RPMI7951 (cell line): ENCODE measurements at regions not wholly inside any gene's neighbourhood (a gene's known extent, or its start where the extent isn't known, plus 50 kb on each side); places are given as distances from the start of the nearest gene placed in this dataset.
"Not testable (repeated sequence)": the region's sequence is repeated elsewhere in the genome, so short reads cannot be mapped to it uniquely, and the experiment has no call there.

Experiments used
- DNase-seq: peaks from one replicate; pipeline ENCODE4 v3.0.0-alpha.2; 2012; ENCODE audit warnings: low read depth

- no peak for DNase-seq
Observed at GRCh38 chrX:34716302-34716701, 59.2 kb upstream of the TMEM47 start.

DNA sequence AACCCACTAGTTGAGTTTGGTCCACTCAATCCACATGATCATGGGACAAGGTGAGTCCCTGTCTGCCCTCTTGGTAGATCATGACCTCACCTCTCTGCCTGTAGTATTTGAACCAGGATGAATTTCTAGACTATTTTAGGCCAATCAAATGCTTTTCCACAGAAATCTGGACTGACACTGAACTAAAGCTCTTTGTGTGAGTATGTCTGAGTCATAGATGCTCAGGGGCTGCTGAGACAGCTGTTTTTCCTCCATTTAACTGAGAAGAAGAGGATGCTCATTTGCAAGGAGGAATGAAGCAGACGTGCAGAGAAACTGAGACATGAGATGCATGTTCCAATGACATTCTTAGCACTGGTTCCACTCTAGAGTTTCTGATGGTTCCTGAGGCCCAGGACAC lies 77.3 kb upstream of the TMEM47 start:
- DNase-seq, result peak; percentile 32

GRCh38 chrX:34744521-34744920 lies 87.4 kb upstream of the TMEM47 start:
- DNase-seq, result no peak

DNA sequence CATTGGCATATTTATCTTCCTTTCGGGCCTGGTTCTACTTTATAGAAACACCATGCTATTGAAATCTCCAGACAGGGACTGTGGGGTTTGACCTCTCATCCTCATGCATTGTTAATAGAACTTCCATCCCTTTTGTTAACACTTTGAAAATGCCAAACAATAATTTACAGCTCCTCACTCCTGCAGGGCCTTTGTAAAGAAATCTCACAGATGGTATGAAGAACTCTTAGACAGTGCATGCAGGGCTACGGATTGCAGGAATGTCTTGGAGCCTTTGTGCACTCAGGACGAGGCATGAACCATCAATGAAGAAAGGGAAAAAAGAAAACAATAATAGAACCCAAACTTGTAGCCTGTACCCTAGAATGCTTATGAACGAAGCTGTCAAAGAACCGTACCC lies 92.8 kb upstream of the TMEM47 start:
- DNase-seq, result no peak

GRCh38 chrX:34764852-34765361 lies 107.8 kb upstream of the TMEM47 start:
- no peak for DNase-seq

DNA sequence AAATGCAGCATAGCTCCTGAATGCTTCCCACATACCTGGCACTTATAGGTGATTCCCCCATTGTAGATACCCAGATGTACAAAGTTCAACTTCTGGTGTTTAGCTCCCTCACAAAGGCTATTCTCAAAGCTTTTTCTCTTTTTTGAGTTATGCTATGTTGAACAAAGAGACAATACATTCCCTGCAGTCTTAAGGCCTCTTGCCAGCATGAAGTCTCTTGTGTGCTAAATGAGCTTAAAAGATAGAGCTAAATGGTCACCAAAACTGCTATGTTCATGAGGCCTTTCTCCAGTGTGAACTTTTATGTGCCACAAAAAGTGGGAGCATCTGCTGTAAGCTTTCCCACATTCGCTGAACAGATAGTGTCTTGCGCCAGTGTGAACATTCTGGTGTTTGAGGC lies 111.2 kb upstream of the TMEM47 start:
- DNase-seq, result no peak

DNA sequence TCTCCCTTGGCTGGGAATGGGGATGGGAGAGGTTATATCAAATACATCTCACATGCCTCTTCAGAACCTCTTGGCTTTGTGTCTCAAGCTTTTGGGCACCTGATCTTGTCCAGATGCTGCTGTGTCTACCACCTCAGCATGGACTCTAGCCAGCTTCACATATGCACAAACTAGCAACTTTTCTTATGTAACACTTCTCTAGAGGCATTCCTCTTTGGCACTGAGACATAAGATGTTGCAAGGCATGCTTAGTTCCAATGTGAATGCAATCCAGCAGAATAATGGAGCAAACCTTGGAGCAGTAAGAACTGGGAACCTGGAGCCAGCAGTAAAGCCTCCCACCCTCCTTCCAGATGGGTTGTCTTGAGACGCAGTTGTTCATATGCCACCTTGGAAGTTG lies 113.4 kb upstream of the TMEM47 start:
- DNase-seq, result no peak

DNA sequence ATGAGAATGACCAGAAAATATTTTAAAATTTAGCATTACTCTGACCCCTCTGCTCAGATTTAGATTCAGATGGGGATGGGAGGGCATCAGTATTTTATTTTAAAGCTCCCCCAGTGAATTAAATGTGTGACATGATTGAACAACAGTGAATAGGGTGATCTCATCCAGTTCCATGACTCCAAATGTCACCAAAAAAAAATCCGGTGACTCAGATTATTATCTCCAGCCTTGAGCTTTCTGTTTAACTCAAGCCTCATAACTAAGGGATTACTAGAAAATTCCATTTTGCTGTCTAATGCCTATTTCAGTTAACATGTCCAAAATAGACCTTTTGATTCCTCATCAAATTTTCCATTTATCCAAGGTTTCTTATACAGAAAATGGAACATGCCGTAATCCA lies 121.8 kb upstream of the TMEM47 start:
- DNase-seq, result peak; percentile 77

DNA sequence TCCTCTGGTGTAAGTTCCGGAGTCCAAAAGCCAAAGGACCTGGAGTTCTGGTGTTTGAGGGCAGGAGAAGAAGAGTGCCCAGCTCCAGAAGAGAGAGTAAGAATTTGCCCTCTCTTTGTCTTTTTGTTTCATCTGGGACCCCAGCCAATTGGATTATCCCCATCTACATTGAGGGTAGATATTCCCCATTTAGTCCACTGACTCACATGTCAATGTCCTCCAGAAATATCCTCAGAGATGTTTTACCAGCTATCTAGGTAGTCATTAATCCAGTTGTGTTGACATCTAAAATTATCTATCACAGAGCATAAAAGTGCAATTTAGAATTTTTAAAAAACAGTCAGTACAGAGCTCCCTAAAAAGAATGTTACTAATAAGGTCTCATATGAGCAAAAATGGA lies 132.9 kb upstream of the TMEM47 start:
- DNase-seq, result no peak

DNA sequence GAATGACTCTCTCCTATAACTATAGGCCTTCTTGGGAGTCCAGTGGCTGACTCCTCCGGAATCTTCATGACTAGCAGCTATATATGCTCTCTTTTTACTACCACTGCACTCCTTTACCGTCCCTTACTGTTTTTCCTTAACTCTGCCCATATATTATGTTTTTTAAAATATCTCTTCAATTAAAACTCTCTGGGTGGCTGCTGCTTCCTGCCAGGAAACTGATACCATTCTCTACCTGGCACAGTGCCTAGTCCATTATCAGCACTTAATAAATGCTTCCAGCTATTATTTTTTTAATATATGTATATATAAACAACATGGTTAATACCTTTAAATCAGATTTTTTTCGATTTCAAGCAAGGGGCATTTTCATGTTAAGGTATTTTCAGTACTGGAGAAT lies 136.6 kb upstream of the FAM47B start:
- DNase-seq, result no peak

DNA sequence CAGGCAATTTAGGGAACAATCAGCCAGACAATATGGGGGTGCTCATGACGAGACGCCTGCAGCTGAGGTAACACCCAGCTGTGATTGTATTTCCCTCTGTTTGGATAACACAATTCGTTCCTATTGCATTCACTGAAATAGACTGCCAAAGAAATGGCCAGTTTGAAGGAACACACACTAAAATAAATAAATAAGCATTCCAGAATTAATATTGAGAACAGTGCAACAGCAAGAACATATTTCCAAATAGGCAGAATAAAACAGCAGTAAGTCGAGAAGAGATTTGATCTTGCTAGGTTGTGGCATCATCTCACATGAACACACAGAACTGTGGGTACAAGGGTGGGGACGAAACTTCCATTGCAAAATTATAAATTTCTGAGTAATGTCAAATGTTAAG lies 133.5 kb upstream of the FAM47B start:
- DNase-seq, result no peak

- peak; percentile 64 for DNase-seq
Observed at GRCh38 chrX:34810364-34810763, 132.2 kb upstream of the FAM47B start.

GRCh38 chrX:34810916-34811315 lies 131.7 kb upstream of the FAM47B start:
- DNase-seq, result peak; percentile 21

- no peak for DNase-seq
Observed at GRCh38 chrX:34813618-34814017, 129.0 kb upstream of the FAM47B start.

DNA sequence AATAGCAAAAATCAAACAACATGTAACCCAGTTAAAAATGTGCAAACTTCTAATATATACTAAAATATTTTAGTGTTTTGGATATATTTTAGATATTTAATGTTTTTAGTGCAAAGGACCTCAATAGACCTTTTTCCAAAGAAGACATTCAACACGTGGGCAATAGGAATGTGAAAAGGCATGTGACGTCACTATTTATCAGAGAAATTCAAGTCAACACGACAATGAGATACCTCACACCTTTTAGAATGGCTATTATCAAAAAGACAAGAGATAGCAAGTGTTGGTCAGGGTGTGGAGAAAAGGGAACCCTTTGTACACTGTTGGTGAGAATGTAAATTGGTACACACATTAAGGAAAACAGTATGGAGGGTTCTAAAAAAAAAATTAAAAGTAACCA lies 115.6 kb upstream of the FAM47B start:
- no peak for DNase-seq

DNA sequence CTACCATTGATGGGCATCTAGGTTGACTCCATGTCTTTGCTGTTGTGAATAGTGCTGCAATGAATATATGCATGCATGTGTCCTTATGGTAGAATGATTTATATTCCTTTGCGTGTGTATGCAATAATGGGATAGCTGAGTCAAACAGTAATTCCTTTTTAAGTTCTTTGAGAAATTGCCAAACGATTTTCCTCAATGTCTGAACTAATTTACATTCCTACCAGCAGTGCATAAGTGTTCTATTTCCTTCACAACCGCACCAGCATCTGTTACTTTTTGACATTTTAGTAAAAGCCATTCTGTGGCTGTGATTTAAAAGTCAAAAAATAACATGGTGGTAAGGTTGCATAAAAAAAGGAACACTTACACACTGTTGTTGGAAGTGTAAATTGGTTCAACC lies 103.1 kb upstream of the FAM47B start:
- peak; percentile 15 for DNase-seq

DNA sequence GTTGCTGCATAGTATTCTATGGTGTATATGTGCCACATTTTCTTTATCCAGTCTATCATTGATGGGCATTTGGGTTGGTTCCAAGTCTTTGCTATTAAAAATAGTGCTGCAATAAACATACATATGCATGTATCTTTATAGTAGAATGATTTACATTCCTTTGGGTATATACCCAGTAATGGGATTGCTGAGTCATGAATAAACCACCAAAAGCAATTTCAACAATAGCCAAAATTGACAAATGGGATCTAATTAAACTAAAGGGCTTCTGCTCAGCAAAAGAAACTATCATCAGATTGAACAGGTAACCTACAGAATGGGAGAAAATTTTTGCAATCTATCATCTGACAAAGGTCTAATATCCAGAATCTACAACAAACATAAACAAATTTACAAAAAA lies 101.4 kb upstream of the FAM47B start:
- not testable (repeated sequence) for DNase-seq

GRCh38 chrX:34848281-34848680 lies 94.3 kb upstream of the FAM47B start:
- peak; percentile 51 for DNase-seq

GRCh38 chrX:34849371-34849770 lies 93.2 kb upstream of the FAM47B start:
- peak; percentile 27 for DNase-seq

- no peak for DNase-seq
Observed at GRCh38 chrX:34859191-34859590, 83.4 kb upstream of the FAM47B start.

DNA sequence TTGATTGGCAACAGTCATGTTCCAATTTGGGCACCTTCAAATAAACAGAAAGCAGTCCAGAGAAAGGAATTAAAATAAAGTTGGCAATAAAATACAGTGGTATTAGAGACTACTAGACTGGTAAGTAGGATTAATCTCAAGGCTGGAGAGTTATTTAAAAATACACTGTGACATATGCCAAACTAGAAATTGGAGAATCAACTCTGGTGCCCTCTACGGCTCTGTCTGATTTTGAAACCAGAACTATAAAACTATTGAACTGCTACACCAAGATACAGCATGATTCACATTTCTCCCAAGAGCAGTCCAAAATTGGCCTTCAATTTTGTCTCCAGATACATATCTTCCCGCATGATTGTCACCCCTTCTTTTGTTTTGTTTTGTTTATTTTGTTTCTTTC lies 78.7 kb upstream of the FAM47B start:
- no peak for DNase-seq

- no peak for DNase-seq
Observed at GRCh38 chrX:34866646-34867045, 76.0 kb upstream of the FAM47B start.

DNA sequence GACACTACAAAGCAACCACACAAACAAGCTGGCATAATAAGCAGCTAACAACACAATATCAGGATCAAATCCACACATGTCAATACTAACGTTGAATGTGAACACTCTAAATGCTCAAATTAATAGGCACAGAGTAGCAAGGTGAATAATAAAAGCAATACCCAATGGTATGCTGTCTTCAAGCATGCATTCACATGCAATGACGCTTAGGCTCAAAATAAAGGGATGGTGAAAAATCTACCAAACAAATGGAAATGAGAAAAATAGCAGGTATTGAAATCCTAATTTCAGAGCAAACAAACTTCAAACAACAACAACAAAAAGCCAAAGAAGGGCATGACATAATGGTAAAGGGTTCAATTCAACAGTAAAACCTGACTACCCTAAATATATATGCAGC lies 74.0 kb upstream of the FAM47B start:
- no peak for DNase-seq

- DNase-seq, result no peak
Observed at GRCh38 chrX:34873500-34874225, 68.9 kb upstream of the FAM47B start.
